ENCODE measurements at regions not wholly inside any gene's neighbourhood (a gene's known extent, or its start where the extent isn't known, plus 50 kb on each side); places are given as distances from the start of the nearest gene placed in this dataset.

- peaks cover 7% of the 10 kb centered on the region for H3K9me3 ChIP-seq
- peaks cover 0 to 32% (median 15%) of the 10 kb centered on the region in 3 donors for H3K27me3 ChIP-seq (ENCODE audit: insufficient read depth in 3 of 3, low read length in 2 of 3)
- no peak for DNase-seq
- no peak overlapping the region for H3K27ac ChIP-seq
- TF ChIP-seq CTCF (IDR thresholded peaks at IDR 0.05): no peak
- no peak overlapping the region for H3K4me3 ChIP-seq
- no peaks in the 10 kb centered on the region for H3K36me3 ChIP-seq (ENCODE audit: insufficient read depth in 1 of 2, low read depth in 1 of 2)
- intact Hi-C loops (cut with DNase I): no loop called here
- WGBS, 3 donors: 51 to 58% (median 53%) methylated on average over 21 to 22 of the region's 22 CpGs
- ATAC-seq: no peak
- no peaks in the 10 kb centered on the region for H3K4me1 ChIP-seq
These were observed 122.3 kb downstream of the BRD1 start for GRCh38 chr22:49705216-49705971.

GRCh38 chr22:49704345-49705215 is 123.1 kb downstream of the BRD1 start:
- H3K27ac ChIP-seq: no peak overlapping the region
- intact Hi-C loops (cut with DNase I): no loop called here
- WGBS, 3 donors: 67 to 73% (median 72%) methylated on average over 35 to 39 of the region's 39 CpGs
- H3K27me3 ChIP-seq (ENCODE audit: insufficient read depth in 3 of 3, low read length in 2 of 3): peaks cover 0 to 30% (median 14%) of the 10 kb centered on the region in 3 donors
- H3K36me3 ChIP-seq (ENCODE audit: insufficient read depth in 1 of 2, low read depth in 1 of 2): no peaks in the 10 kb centered on the region
- no peak for ATAC-seq
- H3K4me1 ChIP-seq: no peaks in the 10 kb centered on the region
- peaks cover 7% of the 10 kb centered on the region for H3K9me3 ChIP-seq
- no peak overlapping the region for H3K4me3 ChIP-seq
- no peak for DNase-seq
- TF ChIP-seq CTCF (IDR thresholded peaks at IDR 0.05): no peak

GRCh38 chr22:49703990-49704344 is 123.7 kb downstream of the BRD1 start:
- 55 to 70% (median 60%) methylated on average over 10 of the region's 10 CpGs for WGBS, 3 donors
- no peak for DNase-seq
- Histone ChIP-seq H3K27ac (no peak overlapping the region), H3K27me3 (ENCODE audit: insufficient read depth in 3 of 3, low read length in 2 of 3) (peaks cover 0 to 30% (median 11%) of the 10 kb centered on the region in 3 donors), H3K36me3 (ENCODE audit: insufficient read depth in 1 of 2, low read depth in 1 of 2) (no peaks in the 10 kb centered on the region), H3K4me3 (no peak overlapping the region), H3K9me3 (peaks cover 7% of the 10 kb centered on the region), H3K4me1 (no peaks in the 10 kb centered on the region)
- no peak for TF ChIP-seq CTCF (IDR thresholded peaks at IDR 0.05)
- ATAC-seq: no peak
- intact Hi-C loops (cut with DNase I): no loop called here

- intact Hi-C loops (cut with DNase I): no loop called here
These were observed 124.2 kb downstream of the BRD1 start for GRCh38 chr22:49703505-49703904.

More at GRCh38 chr22:49703505-49703904, 124.2 kb downstream of the BRD1 start:
- Histone ChIP-seq H3K4me1 (no peaks in the 10 kb centered on the region), H3K27me3 (ENCODE audit: insufficient read depth in 3 of 3, low read length in 2 of 3) (peaks cover 0 to 30% (median 10%) of the 10 kb centered on the region in 3 donors), H3K4me3 (no peak overlapping the region), H3K36me3 (ENCODE audit: insufficient read depth in 1 of 2, low read depth in 1 of 2) (no peaks in the 10 kb centered on the region), H3K27ac (no peak overlapping the region), H3K9me3 (peaks cover 7% of the 10 kb centered on the region)
- no peak for DNase-seq
- no peak for ATAC-seq
- TF ChIP-seq CTCF (IDR thresholded peaks at IDR 0.05): no peak
- WGBS, 3 donors: 23 to 29% (median 25%) methylated on average over 15 of the region's 15 CpGs

Measured in psoas muscle (tissue), 7 donors.